Body of pancreas (tissue), 4 donors: ENCODE measurements at regions not wholly inside any gene's neighbourhood (a gene's known extent, or its start where the extent isn't known, plus 50 kb on each side); places are given as distances from the start of the nearest gene placed in this dataset.

Experiments used
- POLR2A ChIP-seq, 3 donors: fragments of 450-650 bp; IDR thresholded peaks; one replicate each; pipeline ENCODE4 v1.6.1; 2016; ENCODE audit warnings: antibody characterized with exemption in 3 of 3, mild to moderate bottlenecking in 2 of 3
- TF ChIP-seq, protein P1 (sequence below), 7 experiments: fragments of 450-650 bp in 4 of 7; fragments of 200-600 bp in 3 of 7; sonication (generic) in 3 of 7; IDR thresholded peaks; one replicate each; pipeline ENCODE4 v1.5.1; 2016 to 2019; ENCODE audit warnings: antibody characterized with exemption in 7 of 7

DNA sequence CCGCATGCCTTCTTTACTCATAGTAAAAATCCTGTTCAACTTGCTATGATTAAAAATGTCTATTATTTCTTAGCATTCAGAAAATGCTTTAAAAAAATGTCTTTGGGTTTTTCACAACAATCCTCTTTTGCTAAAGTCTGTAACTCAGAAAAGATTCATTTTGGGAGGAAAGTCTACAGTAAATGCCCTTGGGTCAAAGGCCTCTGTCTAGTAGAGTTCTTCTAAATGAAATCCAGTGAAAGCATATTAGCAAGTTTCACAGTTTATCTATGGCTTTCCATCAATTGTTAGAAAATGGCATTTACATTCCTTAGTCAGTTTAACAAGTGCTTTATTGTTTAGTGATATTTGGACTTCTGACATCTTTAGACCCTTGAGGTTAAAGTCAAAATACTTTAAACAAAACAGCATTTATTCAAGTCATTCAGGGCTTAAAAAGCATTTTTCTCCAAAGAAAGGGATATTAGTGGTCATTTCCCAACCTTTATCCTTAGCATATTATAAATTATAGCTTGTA lies 137.1 kb upstream of the TARS1 start:
- TF ChIP-seq, protein P1, sequence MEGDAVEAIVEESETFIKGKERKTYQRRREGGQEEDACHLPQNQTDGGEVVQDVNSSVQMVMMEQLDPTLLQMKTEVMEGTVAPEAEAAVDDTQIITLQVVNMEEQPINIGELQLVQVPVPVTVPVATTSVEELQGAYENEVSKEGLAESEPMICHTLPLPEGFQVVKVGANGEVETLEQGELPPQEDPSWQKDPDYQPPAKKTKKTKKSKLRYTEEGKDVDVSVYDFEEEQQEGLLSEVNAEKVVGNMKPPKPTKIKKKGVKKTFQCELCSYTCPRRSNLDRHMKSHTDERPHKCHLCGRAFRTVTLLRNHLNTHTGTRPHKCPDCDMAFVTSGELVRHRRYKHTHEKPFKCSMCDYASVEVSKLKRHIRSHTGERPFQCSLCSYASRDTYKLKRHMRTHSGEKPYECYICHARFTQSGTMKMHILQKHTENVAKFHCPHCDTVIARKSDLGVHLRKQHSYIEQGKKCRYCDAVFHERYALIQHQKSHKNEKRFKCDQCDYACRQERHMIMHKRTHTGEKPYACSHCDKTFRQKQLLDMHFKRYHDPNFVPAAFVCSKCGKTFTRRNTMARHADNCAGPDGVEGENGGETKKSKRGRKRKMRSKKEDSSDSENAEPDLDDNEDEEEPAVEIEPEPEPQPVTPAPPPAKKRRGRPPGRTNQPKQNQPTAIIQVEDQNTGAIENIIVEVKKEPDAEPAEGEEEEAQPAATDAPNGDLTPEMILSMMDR (IDR thresholded peaks at IDR 0.05): no peak
- no peak for TF ChIP-seq POLR2A (IDR thresholded peaks at IDR 0.05)
